ENCODE measurements at regions not wholly inside any gene's neighbourhood (a gene's known extent, or its start where the extent isn't known, plus 50 kb on each side); places are given as distances from the start of the nearest gene placed in this dataset.

- no peak for DNase-seq
Measured at GRCh38 chr2:65668744-65669143, 236.3 kb upstream of the SPRED2 start.

- DNase-seq, result peak in 1 of 5 experiments; percentile 37
Measured at GRCh38 chr2:65666156-65666725, 233.8 kb upstream of the SPRED2 start.

- no peak for DNase-seq
Measured at GRCh38 chr2:65664931-65665330, 232.5 kb upstream of the SPRED2 start.

DNA sequence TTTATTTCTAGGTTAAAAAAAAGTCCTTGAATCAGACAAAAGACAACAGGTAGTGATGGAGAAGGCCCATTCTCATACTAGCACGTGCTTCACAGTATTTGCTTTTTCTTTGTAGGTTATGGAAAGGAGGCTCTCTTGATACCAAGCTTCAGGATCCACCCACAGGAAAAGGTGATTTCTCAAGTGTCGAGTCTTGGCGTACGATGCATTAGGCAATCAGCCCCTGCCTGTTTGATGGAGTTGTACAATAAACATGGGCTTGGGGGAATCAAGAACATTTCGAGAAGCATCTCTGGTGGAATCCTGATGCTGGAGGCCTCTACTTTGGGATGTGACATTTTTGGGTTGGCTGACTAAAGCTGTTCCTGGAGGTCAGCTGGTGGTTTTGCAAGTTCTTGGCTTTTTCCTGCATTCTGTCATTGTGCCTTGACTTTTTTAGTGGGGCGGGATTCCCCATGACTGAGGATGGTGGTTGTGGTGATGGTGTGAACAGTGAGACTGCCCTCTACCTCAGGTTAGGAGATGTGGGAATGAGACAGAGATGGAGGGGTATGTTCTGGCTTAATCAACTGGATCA is 231.5 kb upstream of the SPRED2 start:
- no peak for DNase-seq

DNA sequence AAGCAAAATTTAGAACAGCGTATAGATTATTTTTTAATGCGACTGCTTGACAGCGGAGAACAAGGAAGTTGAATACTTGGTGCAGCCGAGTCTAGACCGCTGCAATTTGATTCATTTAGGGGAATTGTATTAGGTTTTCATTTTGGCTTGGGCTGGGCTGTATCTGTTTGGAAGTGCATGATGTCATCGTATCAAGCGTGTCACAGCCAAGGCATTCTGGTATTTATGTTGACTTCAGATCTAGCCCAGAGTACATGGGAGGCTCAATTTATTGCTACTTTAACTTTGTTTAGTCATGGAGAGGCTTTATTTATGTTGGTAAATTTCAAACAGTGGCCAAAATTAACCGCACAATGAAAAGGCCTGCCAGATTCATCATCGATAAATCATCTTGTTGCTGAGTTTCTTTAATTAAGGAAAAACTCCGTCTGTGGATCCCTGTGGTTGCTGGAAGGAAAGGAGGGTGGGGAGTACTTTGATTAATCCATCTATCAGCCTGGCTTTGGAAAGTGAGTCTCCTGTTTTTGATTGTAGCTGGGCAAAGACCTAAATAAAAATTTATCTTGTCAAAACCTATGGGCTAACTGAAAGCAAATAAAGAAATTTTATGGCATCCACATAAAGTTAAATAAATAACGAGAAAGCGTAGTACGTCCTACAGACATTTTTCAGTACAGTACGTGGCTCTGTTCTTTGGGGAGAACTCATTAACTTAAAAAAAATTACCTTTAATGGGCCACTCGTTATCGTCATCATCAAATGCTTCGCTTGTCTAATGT is 230.4 kb upstream of the SPRED2 start:
- no peak for DNase-seq

- DNase-seq, result no peak
Measured at GRCh38 chr2:65661980-65662653, 229.7 kb upstream of the SPRED2 start.

DNA sequence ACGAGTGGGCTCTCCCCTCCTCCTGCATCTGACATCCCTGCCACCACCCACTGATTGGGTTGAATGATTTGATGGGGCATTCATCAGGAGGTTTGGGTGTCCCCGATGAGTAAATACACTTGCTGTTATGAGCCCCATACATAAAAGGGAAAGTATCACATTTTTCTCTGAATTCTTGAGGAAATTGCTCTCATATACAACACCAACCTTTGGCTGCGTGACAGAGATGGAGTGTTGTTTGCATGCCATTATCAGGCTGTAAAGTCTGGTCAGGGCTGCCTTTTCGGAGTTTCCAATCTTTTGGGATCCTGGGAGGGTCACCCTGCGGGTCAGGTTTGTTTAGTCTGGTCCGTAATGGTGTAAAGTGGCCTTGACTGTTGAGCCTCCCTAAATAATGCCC is 227.9 kb upstream of the SPRED2 start:
- no peak for DNase-seq

GRCh38 chr2:65658881-65659280 is 226.5 kb upstream of the SPRED2 start:
- DNase-seq, result no peak

DNA sequence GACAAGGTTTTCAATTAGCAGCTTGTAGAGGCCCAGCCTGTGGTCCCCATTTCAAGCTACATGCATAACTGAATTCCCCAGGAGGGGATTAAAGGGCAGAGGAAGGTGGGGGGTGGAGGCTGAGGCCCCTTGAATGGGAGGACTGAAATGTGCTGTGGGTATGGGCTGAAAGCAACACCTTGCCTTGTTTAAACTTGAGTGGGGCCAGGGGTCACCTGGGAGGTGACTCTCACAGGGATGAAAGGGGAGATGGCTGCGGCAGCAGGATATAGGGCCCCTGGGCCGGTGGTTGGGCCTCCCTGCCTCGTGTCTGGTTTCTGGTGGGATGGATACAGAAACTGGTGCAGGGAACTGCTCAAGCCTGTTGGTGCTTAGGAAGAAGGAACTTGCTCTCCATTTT is 225.9 kb upstream of the SPRED2 start:
- DNase-seq, result no peak

GRCh38 chr2:65656160-65656718 is 223.8 kb upstream of the SPRED2 start:
- DNase-seq, result no peak

GRCh38 chr2:65655000-65655399 is 222.6 kb upstream of the SPRED2 start:
- no peak for DNase-seq

- DNase-seq, result no peak
Measured at GRCh38 chr2:65654496-65654895, 222.1 kb upstream of the SPRED2 start.

DNA sequence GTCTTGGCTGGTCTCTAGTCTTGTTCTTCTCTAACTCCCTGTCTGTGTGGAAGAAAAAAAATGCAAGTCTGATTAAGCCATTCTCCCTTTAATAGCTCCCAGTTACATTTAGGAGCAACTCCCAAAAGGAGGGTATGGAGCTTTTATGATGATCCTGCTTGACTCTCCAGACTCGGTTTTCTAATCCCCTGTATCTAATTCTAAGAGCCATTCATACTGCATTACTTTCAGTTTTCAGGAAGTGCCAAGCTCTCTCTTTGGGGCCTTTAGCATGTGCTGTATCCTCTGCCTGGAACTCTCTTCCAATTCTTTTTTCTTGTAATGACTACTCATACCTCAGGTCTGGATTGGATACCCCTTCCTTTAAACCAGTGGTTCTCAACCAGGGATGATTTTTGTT is 219.7 kb upstream of the SPRED2 start:
- no peak for DNase-seq

DNA sequence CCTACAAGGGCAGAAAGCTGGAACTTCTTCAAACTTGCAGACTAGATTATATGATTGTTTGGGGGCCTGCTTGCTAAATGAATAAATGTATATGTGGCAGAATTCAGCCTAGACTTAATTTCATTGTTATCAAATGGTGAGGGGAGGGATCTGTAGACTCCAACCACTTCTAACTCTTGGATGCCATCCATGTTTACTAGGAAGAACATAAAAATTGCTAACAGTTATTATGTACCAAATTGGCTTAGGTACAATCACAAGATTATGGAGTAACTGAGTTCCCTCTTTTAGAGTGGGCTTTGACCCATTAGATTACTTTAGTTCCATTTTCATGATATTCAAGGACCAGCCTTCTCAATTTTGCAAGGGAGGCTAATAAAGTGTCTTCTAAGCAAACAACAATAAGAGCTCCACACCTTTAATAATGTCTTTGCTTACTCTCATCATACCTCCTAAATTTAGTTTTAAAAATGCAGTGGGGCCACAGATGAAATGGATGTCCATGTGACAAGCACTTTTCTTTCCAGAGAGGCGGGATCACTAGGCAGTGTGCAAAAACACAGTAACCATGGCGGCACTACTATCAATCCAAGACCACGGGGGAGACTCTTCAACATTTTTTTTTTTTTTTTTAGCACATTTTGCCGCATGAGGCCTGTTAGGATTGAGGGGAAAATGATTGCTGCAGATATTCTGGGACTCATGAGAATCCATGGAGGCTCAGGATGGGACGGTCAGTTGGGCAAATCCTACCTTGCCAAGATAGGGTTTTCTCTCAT is 217.6 kb upstream of the SPRED2 start:
- DNase-seq, result no peak

GRCh38 chr2:65647249-65647842 is 214.9 kb upstream of the SPRED2 start:
- no peak for DNase-seq

- DNase-seq, result no peak
Measured at GRCh38 chr2:65640793-65641103, 208.3 kb upstream of the SPRED2 start.

DNA sequence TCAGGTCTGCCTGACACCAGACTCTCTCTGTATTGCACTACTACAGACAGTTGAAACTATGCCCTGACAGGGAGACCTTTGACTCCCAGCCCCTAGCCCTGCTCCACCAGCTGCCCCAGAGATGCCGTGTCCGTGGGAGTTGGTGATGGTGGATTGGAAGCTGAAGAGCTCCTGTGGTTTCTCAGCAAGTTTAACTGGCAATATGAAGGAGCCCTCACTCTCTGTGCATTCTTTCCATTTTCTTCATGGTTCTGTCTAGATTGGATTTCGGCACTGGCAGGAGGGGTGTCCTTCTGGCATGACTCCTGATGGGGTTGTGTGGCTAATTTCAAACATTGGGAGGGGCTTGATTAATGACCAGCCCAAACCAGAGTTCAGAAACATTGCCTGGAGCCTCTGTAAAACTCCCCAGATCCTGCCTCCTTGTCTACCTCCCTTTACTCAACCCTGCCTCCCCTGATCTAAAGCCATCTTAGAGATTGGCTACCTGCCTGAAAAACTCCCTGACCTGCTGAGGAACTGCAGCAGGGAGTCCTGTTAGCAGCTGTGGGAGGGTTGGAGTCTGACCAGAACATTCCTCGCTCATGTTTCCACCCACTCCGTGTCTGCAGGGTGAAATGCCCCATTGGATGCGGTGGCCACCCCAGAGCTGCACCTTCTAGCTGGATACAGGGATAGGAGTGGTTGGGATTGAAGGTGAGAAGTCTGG is 206.9 kb upstream of the SPRED2 start:
- no peak for DNase-seq

- DNase-seq, result no peak
Measured at GRCh38 chr2:65638443-65638842, 206.0 kb upstream of the SPRED2 start.

DNA sequence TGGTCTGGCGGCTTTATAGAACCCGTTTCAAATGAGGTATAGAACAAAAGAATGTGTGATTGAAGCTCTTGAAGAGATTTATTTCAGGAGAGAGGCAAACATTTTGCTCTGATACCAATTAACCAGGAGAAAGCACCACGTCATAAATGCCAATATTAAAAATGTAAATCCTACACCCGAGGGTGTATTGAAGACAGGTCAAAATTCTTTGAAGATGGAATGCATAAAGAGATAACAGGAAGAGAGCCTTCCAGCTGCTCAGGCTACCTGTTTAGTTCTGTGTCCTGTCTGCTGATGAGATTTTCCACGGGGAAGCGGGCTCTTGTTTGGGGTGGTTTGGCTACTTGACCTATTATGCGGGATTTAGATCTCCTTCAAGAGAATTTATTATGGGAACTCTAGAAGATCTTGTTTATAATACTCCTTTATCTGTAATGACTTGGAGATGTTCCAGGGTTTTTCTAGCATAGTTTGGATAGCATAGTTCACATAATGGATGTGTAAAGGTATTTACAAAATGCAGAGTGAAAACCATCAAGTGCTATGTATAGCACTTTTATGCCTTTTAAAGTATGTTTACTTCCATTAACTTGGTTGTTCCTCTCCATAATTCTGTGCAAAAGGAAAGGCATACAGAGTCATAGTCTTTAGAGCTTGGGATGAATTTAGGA is 204.5 kb upstream of the SPRED2 start:
- no peak for DNase-seq

GRCh38 chr2:65636024-65636423 is 203.6 kb upstream of the SPRED2 start:
- no peak for DNase-seq

DNA sequence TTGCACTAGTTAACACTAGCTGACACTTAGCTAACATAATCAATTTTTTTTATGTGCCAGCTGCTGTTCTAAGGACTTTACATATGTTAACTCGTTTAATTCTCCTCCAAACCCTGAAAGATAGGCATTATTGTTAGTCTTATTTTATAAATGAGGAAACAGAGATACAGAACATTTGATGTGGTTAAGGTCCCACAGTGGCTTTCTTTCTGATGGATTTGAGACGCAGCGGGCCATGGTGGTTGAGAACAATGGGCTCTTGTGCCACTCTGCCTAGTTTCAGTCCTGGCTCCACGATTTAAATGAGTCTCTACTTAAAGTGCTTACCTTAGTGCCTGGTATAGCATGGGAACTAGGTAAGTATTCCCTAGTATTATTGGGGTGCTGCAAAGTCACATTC is 201.9 kb upstream of the SPRED2 start:
- DNase-seq, result no peak
